GM12874 (cell line): ENCODE measurements at regions not wholly inside any gene's neighbourhood (a gene's known extent, or its start where the extent isn't known, plus 50 kb on each side); places are given as distances from the start of the nearest gene placed in this dataset.

Experiments used
- TF ChIP-seq, protein P1 (sequence below): IDR thresholded peaks from 2 replicates; pipeline ENCODE4 v1.5.1; 2011; ENCODE audit warnings: low read depth, mild to moderate bottlenecking, control low read depth, low read length, moderate library complexity; ENCODE audit not compliant: insufficient read depth

DNA sequence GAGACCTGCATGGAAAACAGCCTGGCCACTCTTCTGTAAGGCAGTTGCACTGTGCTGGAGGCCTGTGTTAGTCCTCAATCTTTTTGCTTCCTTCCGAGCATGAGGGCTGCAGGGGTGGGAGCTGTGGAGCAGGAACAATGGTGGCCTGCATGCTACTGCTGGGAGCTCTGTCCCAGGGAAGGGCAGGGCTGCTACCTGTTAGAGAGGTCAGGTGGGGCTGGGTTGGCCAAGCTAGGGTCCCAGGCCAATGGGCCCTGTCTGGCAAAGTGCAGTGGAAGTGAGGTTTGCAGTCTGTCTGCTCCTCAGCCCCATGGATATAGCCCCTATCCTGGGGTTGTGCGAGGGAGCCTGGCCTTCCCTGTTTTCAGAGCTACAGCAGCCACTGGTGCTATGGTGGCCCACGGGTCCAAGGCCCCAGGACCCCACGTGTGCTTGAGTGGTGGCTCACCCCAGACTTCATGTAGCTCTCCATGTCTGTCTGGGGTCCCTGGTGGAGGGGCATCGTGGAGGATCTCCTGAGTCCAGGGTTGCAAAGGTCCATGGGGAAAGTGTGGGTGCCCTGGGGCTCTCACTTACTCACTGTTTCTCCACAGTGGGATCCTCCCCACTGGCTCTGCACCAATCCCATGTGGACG, 1212.6 kb upstream of the NXPH2 start:
- TF ChIP-seq, protein P1, sequence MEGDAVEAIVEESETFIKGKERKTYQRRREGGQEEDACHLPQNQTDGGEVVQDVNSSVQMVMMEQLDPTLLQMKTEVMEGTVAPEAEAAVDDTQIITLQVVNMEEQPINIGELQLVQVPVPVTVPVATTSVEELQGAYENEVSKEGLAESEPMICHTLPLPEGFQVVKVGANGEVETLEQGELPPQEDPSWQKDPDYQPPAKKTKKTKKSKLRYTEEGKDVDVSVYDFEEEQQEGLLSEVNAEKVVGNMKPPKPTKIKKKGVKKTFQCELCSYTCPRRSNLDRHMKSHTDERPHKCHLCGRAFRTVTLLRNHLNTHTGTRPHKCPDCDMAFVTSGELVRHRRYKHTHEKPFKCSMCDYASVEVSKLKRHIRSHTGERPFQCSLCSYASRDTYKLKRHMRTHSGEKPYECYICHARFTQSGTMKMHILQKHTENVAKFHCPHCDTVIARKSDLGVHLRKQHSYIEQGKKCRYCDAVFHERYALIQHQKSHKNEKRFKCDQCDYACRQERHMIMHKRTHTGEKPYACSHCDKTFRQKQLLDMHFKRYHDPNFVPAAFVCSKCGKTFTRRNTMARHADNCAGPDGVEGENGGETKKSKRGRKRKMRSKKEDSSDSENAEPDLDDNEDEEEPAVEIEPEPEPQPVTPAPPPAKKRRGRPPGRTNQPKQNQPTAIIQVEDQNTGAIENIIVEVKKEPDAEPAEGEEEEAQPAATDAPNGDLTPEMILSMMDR = no peak

DNA sequence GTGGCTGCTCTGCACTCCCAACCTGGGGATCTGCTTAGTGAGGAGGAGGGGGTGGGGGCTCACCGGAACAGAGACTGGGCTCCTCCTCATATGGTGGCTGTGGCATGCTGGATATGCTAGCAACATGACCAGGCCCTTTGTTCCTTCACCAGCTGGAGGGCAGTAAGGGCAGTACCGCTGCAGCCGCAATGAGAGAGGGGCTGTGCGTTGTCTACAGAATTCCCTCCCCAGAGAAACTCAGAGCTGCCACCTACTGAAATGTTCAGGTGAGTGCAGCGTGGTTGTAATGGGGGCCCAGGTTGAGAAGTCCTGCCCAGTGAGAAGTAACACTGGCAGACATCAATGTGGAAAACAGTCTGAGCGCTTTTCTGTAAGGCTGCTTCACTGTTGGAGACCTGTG, 1211.9 kb upstream of the NXPH2 start:
- TF ChIP-seq, protein P1 = no peak

DNA sequence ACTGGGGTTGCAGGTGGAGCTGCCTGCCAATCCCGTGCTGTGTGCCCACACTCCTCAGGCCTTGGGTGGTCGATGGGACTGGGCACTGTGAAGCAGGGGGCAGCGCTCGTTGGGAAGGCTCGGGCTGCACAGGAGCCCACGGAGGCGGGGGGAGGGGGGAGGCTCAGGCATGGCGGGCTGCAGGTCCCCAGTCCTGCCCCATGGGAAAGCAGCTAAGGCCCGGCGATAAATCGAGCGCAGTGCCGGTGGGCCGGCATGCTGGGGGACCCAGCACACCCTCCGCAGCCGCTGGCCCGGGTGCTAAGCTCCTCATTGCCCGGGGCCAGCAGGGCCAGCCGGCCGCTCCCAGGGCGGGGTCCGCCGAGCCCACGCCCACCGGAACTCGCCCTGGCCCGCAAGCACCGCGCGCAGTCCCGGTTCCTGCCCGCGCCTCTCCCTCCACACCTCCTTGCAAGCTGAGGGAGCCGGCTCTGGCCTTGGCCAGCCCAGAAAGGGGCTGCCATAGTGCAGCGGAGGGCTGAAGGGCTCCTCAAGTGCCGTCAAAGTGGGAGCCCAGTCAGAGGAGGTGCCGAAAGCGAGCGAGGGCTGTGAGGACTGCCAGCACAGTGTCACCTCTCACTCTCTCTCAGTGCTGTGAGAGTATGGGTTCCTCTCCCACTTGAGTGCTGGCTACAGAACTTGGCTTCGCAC, 1210.6 kb upstream of the NXPH2 start:
- TF ChIP-seq, protein P1 = no peak

DNA sequence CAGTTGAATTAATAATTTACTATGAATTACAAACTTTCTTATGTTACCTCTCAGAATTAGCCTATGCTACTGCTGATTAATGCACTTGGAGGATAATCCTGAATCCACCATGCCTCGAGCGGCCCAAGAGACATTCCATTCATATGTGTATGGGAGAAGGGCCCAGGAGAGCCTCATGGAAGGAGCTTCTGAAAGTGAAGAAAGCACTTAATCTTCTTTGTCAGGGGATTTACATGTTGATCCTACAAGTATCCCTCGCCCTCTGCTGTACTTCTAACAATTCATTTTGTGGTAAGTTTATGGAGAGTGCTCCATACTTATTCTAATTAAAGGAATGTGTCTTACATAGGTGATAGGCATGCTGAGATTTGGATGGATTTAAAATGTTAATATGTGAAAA, 1189.1 kb upstream of the NXPH2 start:
- TF ChIP-seq, protein P1 = no peak

DNA sequence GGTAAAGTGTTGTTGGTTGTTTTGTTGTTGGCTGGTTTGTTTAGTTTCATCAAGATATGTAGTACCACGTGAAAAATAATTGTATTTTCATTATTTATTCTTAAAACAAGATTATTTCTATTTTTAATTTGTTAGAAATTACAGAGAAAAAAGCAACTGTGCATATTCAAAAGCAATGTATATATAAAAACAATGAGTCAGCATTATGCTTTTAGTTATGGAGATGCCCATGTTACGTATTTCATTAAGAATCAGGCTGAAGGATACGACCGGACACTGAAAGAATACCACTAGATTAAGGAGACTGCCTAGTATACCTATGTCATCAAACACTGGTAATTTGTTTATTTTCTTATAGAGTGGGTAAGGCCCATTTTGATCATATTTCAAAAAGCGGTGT, 1188.4 kb upstream of the NXPH2 start:
- TF ChIP-seq, protein P1 = no peak

DNA sequence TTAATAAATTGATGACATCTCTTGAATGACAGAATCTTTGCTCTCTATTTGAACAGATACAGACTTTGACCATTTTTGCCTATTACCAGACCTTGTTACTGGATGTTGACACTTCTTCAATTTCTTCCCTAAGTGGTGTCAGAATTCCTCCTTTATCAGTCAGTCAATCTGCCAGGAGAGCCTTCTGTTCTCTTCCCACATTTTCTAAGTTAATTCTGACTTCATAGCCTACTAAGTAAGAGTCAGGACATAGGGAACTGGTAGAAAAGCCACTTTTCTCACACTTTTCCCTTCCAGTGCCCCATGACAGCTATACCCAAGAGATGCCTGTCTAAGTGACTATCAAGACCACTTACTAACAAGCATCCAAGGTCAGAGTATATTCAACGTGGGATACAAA, 1187.5 kb upstream of the NXPH2 start:
- TF ChIP-seq, protein P1 = no peak

DNA sequence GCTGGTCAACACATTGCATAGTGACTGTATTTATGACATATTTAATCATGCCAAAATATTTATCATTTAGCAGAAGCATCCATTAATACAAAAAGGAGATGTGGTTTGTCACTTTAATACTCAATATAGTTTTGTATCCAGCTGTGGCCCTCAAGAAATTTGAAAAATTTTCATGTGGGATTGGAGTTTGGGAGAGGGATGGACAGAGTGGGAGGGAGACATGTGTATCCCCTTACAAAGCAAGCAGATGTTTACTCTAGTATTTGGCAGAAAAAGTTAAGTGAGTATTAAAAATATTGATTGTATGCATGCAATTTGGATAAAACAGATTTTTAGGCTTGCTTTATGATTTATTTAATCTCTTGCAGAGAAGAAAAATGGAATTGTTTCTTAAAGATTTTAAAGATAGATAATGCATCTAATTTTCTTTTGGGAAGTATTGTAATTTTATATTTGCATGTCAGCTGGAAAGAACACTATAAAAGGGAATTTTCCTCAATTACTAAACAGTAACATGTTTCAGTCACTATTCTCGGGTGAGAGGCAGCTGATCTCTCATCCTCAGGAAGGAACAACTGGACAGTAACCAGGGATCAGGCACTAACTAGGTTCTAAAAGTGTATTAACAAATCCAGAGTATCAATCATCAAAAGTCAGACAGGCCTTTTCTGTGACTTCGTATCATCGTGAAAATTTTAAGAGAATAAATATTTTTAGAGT, 1184.7 kb upstream of the NXPH2 start:
- TF ChIP-seq, protein P1 = no peak
